ENCODE measurements at regions not wholly inside any gene's neighbourhood (a gene's known extent, or its start where the extent isn't known, plus 50 kb on each side); places are given as distances from the start of the nearest gene placed in this dataset.

GRCh38 chr2:217393585-217394032 lies 533.7 kb upstream of the TNP1 start:
- no peak overlapping the region for H3K4me3 ChIP-seq (ENCODE audit: control insufficient read depth, low read depth, low read length)
- DNase-seq (ENCODE audit: low read depth): peak; percentile 98
- TF ChIP-seq, protein P1, sequence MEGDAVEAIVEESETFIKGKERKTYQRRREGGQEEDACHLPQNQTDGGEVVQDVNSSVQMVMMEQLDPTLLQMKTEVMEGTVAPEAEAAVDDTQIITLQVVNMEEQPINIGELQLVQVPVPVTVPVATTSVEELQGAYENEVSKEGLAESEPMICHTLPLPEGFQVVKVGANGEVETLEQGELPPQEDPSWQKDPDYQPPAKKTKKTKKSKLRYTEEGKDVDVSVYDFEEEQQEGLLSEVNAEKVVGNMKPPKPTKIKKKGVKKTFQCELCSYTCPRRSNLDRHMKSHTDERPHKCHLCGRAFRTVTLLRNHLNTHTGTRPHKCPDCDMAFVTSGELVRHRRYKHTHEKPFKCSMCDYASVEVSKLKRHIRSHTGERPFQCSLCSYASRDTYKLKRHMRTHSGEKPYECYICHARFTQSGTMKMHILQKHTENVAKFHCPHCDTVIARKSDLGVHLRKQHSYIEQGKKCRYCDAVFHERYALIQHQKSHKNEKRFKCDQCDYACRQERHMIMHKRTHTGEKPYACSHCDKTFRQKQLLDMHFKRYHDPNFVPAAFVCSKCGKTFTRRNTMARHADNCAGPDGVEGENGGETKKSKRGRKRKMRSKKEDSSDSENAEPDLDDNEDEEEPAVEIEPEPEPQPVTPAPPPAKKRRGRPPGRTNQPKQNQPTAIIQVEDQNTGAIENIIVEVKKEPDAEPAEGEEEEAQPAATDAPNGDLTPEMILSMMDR (conservative IDR thresholded peaks at IDR 0.05; ENCODE audit: control insufficient read depth, insufficient read depth, low read depth, low read length): no peak

DNA sequence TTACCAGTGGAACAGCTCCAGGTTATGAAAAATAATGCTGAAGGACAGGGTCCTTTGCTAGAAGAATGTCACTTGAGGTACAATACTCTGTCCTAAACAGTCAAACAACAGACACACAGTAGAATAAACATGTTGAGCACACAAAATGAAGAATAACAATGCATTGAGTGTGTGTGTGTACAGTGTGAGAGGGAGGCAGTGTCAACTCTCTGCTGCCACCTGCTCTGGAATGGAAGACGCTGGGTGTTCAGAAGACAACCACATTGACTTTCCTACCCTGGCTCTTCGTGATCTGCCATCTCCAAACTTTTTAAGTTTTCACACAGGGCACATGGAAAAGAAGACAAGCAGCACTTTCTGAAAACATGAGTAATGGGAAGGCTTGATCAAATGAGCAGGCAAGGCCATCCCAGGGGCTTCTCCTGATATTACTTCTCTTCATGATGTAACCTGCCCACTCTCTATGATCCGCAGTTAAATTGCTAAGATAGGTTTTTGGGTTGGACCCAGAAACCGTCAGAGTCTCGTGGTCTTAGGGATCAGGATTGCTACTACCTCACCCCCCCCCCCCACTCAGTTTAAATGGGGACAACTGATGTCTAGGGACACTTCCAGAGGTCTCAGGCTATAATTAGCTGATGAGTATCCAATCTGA lies 533.2 kb upstream of the TNP1 start:
- no peak for DNase-seq (ENCODE audit: low read depth)

GRCh38 chr2:217387776-217388387 lies 528.0 kb upstream of the TNP1 start:
- TF ChIP-seq, protein P1 (conservative IDR thresholded peaks at IDR 0.05; ENCODE audit: control insufficient read depth, insufficient read depth, low read depth, low read length): no peak

More for the DNA sequence above, 533.2 kb upstream of the TNP1 start:
- no peak overlapping the region for H3K4me3 ChIP-seq (ENCODE audit: control insufficient read depth, low read depth, low read length)
- TF ChIP-seq, protein P1 (conservative IDR thresholded peaks at IDR 0.05; ENCODE audit: control insufficient read depth, insufficient read depth, low read depth, low read length): no peak

DNA sequence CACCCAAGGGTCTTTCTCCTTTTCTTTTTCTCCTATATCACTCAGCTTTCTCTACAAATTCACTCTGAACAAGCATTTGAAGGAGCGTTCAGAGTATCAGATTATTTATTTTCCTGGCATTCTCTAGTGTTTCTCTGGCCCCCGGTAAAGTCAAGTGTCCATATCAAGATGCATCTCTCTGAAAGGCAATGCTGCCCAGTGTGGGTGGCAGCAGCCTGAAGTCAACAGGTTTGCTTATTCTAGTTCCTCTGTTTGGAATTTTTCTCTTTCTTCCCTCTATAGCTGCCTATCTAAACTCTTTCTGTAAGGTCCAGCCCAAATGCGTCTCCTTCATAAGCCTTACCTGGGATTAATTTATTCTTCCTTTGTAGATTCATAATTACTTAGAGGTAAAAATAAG lies 526.2 kb upstream of the TNP1 start:
- TF ChIP-seq, protein P1 (conservative IDR thresholded peaks at IDR 0.05; ENCODE audit: control insufficient read depth, insufficient read depth, low read depth, low read length): no peak

More at GRCh38 chr2:217387776-217388387, 528.0 kb upstream of the TNP1 start:
- DNase-seq (ENCODE audit: low read depth): no peak
- no peak overlapping the region for H3K4me3 ChIP-seq (ENCODE audit: control insufficient read depth, low read depth, low read length)

GRCh38 chr2:217383620-217384019 lies 523.8 kb upstream of the TNP1 start:
- no peak overlapping the region for H3K4me3 ChIP-seq (ENCODE audit: control insufficient read depth, low read depth, low read length)
- TF ChIP-seq, protein P1 (conservative IDR thresholded peaks at IDR 0.05; ENCODE audit: control insufficient read depth, insufficient read depth, low read depth, low read length): no peak
- no peak for DNase-seq (ENCODE audit: low read depth)

More for the DNA sequence above, 526.2 kb upstream of the TNP1 start:
- H3K4me3 ChIP-seq (ENCODE audit: control insufficient read depth, low read depth, low read length): no peak overlapping the region
- DNase-seq (ENCODE audit: low read depth): no peak

- H3K4me3 ChIP-seq (ENCODE audit: control insufficient read depth, low read depth, low read length): no peak overlapping the region
- TF ChIP-seq, protein P1 (conservative IDR thresholded peaks at IDR 0.05; ENCODE audit: control insufficient read depth, insufficient read depth, low read depth, low read length): no peak
- DNase-seq (ENCODE audit: low read depth): no peak
Observed at GRCh38 chr2:217382794-217383193, 522.9 kb upstream of the TNP1 start.
